Testis (tissue), 2 donors: ENCODE measurements at regions not wholly inside any gene's neighbourhood (a gene's known extent, or its start where the extent isn't known, plus 50 kb on each side); places are given as distances from the start of the nearest gene placed in this dataset.

Source experiments
- CTCF ChIP-seq, 3 experiments: fragments of 450-650 bp in 2 of 3; fragments of 200-600 bp in 1 of 3; sonication (generic) in 1 of 3; IDR thresholded peaks; one replicate each; pipeline ENCODE4 v1.5.1; 2016 to 2019; ENCODE audit warnings: antibody characterized with exemption in 3 of 3, mild to moderate bottlenecking in 2 of 3, moderate library complexity in 1 of 3
- POLR2A ChIP-seq: fragments of 450-650 bp; IDR thresholded peaks from one replicate; pipeline ENCODE4 v1.6.1; 2017; ENCODE audit warnings: antibody characterized with exemption, mild to moderate bottlenecking, moderate library complexity

DNA sequence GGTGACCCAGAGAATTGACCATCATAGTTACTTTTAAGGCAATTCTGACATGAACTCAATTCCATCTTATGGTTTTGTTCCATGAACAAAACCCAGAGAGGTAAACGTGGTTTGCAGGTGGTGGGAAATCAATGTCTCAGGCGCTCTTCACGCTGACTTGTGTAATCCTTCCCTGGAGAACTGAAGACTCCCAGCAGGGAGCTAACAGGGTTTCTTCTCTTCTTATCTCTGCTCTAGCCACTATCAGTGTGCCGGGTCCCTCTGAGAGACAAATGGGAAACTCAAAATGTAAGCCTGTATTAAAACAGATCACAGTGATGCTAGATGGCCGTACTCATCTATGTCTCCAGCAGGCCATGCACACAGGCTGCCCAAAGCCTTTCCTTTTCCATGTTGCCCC, 57.6 kb upstream of the ARGLU1 start:
- no peak for TF ChIP-seq CTCF (IDR thresholded peaks at IDR 0.05)
- TF ChIP-seq POLR2A = no peak
